ENCODE measurements at regions not wholly inside any gene's neighbourhood (a gene's known extent, or its start where the extent isn't known, plus 50 kb on each side); places are given as distances from the start of the nearest gene placed in this dataset.

GRCh38 chr6:169159331-169159730 is 94.3 kb downstream of the THBS2 start:
- no peak for TF ChIP-seq CTCF (IDR thresholded peaks at IDR 0.05)
- TF ChIP-seq POLR2AphosphoS5 (IDR thresholded peaks at IDR 0.05): no peak
- TF ChIP-seq EP300 (IDR thresholded peaks at IDR 0.05): no peak
- TF ChIP-seq POLR2A (IDR thresholded peaks at IDR 0.05): no peak
